22Rv1 (cell line): ENCODE measurements at regions not wholly inside any gene's neighbourhood (a gene's known extent, or its start where the extent isn't known, plus 50 kb on each side); places are given as distances from the start of the nearest gene placed in this dataset.

Experiments used
- CTCF ChIP-seq: fragments of 450-650 bp; IDR thresholded peaks from 2 replicates; pipeline ENCODE4 v1.5.1; 2017; ENCODE audit warnings: mild to moderate bottlenecking
- ZFX ChIP-seq: fragments of 450-650 bp; IDR thresholded peaks from 2 replicates; pipeline ENCODE4 v1.6.1; 2017; ENCODE audit warnings: antibody characterized with exemption, borderline replicate concordance

GRCh38 chr20:47865912-47866311 is 80.6 kb upstream of the SULF2 start:
- TF ChIP-seq CTCF = no peak
- no peak for TF ChIP-seq ZFX
